NOMO-1 treated with DMSO at 0.1 percent for 48 hours (cell line): ENCODE measurements at regions not wholly inside any gene's neighbourhood (a gene's known extent, or its start where the extent isn't known, plus 50 kb on each side); places are given as distances from the start of the nearest gene placed in this dataset.

Experiments used
- DNase-seq: peaks from one replicate; lab custom pipeline; 2025; ENCODE audit not compliant: unreplicated experiment; lab: John Stamatoyannopoulos, UW

GRCh38 chr12:115072712-115073111 lies 388.7 kb upstream of the TBX3 start:
- DNase-seq, result no peak

- no peak for DNase-seq
Observed at GRCh38 chr12:115070313-115070712, 386.3 kb upstream of the TBX3 start.

DNA sequence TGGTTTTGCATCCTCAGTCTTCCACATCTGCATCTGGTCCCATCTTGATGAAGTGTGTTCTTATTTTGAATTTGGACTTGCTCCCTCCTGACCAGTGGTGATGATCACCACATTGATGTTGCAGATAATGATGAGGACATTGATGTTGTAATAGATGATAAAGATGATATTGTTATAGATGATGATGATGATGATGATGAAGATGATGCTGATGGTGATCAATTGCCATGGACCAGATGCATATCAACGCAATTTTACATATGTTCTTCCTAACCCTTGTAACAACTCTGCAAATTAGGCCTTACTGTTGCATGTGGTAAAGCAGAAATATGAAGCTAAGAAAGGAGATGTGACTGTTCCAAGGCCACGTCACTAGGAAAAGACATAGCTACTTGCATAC lies 380.3 kb upstream of the TBX3 start:
- no peak for DNase-seq

DNA sequence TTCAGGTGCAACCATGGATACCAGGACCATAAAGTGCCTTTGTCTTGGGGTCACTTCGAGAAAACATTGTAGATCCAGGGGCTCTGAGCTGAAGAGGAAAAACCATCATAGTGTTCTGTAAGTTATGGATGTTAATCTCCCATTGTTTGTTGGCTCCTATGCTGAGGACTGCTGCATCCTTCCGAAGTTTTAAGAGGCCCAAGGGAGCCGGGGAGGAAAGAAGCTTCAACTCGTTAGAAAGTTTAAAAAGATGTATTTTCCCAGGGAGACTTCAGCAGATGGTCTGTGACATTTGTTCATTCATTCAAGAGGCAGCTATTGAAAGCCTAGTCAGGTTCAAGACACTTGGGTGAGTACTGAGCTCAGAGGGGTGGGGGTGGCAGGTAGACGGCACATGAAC lies 378.8 kb upstream of the TBX3 start:
- no peak for DNase-seq

- DNase-seq, result no peak
Observed at GRCh38 chr12:115060477-115061168, 376.6 kb upstream of the TBX3 start.

- DNase-seq, result no peak
Observed at GRCh38 chr12:115057445-115057844, 373.5 kb upstream of the TBX3 start.

DNA sequence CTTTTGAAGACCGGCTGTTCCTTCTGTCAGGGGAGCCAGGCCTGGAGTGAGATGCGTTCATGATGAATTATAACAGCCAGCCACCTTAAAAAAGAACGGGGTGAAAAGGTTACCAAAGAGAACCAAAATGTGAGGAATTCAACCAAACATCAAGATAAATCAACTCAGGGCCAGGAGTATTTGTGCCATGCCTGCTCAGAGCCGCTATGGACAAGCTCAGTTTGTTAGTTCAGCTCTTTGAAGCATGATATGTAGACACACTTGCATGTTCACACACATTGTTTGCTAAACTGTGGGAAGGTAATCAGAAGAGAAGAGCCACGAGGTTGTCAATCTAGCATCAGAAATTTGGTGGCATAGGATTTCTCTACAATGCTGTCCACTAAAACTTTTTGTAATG lies 367.4 kb upstream of the TBX3 start:
- no peak for DNase-seq

DNA sequence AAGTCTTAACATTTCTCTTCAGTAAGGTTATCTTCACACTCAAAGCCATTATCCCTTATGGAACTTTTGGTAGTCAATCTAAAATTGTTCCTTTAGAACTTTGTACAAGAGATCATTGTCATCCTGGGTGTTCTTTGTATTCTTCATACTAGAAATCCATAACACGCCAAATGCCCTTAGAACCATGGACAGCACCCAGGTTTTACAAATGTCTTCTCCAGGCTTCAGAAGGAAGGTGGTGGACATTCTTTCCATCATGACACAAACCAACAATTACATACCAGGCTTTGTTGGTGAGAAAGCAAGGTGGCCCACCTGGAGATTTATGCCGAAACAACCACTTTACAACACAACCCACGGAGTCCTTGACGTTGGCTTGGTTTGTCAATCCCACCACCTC lies 365.6 kb upstream of the TBX3 start:
- no peak for DNase-seq

GRCh38 chr12:115046805-115047204 lies 362.8 kb upstream of the TBX3 start:
- no peak for DNase-seq

DNA sequence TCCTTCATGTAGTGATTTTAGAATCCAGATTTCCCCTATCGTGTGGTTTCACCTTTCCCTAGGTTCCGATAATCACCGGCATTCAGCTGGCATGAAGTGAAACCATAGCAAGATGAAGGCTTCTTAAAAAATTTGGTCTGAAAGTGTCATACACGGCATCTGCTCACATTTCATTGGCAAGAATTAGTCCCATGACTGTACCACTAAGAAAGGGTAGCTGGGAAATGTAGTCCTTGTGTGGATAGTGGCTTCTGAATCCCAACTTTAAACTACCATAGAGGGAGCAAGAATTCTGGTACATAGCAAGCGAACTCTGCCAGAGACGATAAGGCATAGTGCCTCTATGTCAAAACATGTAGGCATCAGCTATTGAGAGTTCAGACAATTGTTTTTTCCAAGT lies 360.1 kb upstream of the TBX3 start:
- DNase-seq, result no peak

GRCh38 chr12:115043079-115043478 lies 359.1 kb upstream of the TBX3 start:
- DNase-seq, result no peak

DNA sequence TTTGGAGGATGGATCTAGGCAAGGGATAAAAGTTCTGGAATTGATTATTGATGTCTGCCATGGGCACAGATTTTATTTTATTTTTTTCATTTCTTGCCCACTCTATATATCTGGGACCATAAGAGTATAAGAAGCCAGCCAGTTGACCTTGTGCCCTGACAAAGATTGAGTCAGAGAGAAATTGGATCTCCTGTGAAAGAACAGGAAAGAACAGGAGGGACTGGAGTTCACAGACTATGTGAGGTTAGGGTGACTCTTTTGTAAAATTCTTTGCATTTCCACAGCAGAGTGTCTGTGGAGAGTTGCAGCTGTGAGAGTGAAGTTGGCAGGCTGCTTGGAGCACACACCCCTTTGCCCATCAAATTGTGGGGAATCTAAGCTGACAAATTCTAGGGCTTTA lies 358.4 kb upstream of the TBX3 start:
- DNase-seq, result no peak

- no peak for DNase-seq
Observed at GRCh38 chr12:115037830-115038229, 353.9 kb upstream of the TBX3 start.

DNA sequence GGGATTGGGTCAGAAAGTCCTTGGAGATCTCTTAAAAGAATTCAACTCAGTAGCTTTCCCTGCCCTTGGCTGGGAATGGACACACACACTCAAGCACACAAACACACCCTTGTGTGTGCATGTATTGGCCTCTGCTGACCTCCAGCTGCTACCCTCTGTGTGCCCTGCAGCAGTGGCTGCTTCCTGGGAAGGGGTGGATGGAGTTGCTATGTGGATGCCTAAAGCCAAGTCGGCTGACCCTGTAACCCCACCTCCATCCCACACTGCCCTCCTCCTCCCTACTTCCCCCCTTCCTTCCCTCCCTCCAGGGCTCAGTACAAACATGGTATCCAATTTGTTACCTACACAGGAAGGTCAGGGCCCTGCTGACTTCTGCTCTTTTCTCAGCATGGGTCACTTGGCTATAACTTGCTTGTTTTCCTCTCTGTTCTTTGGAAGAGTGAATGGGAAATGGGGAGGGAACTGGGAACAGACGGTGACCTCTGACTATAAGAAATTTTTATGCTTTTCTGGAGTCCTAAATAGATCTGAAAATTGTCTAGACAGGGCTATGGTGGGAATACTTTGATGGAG lies 351.6 kb upstream of the TBX3 start:
- DNase-seq, result no peak

DNA sequence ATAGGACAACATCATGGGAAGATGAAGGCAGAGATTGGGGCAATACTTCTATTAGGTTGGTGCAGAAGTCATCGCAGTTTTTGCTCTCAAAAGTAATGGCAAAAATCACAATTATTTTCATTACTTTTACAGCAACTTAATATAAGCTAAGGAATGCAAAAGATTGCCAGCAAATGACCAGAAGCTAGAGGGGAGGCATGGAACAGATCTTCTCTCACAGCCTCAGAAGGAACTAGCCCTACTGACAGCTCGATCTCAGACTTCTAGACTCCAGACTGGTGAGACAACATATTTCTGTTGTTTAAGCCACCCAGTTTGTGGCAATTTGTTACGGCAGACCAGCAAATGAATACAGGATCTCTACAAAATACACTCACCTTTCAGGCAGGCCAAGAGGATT lies 348.5 kb upstream of the TBX3 start:
- DNase-seq, result no peak

GRCh38 chr12:115030017-115030416 lies 346.0 kb upstream of the TBX3 start:
- no peak for DNase-seq

- DNase-seq, result no peak
Observed at GRCh38 chr12:115024531-115024930, 340.6 kb upstream of the TBX3 start.

DNA sequence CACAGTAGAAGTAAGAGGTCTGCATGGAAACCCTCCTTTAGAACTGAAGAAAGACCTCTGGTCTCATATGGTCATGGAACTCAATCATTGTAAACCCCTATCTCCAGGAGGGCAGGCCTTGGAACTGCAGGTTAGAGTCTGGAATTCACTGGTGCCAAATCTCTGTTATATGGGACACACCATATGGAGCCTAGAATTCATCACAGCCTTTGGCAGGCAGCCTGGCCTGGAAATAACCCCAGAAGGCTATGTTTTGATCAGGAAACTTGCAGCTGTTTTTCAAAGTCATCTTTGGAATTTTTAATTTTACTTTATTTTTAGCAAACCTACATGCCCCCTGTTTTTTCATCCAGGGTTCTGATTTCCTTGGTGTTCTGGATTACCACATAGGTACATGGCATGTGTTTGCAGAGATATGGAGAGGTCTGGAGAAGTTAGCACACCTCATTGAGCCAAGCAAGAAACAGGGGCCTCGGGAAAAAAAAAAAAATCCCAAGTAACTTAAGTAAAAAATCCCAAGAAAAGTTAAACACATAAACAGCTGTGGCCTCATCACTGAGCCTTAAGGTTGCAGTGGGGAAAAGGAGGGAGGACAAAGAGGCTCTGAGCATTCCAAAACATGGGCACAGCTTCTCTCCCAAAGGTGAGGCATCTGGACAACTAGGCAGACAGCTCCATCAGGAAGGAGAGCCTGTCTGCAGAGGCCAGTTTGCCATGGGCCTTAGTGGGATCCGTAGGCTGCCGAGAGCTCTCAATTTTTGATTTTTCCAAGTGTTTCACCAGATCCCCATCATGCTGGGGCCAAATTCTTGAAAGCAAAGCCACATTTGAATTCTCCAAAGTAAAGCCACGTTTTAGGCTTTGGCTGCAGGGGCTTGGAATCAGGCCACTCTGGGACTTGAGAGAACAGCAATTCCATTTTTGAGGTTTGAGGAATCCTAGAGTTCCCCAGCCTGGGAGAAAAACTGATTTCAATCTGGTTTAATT lies 339.6 kb upstream of the TBX3 start:
- DNase-seq, result no peak

DNA sequence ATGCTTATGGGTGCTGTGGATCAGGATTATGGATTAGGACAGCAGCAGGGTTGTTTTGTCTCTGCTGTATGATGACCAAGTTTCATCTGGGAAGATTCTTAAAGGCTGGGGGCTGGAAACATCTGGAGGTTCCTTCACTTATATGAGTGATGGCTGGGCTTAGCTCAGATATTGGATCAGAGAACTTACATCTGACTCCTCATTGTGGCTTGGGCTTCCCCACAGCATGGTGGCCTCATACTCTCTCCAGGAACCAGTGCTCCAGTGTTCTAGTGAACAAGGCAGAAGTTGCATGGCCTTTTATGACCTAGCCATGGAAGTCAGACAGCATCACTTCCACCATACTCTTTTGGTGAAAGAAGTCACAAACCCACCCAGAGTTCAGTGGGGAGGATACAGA lies 336.1 kb upstream of the TBX3 start:
- DNase-seq, result no peak

GRCh38 chr12:115017346-115017745 lies 333.4 kb upstream of the TBX3 start:
- no peak for DNase-seq

DNA sequence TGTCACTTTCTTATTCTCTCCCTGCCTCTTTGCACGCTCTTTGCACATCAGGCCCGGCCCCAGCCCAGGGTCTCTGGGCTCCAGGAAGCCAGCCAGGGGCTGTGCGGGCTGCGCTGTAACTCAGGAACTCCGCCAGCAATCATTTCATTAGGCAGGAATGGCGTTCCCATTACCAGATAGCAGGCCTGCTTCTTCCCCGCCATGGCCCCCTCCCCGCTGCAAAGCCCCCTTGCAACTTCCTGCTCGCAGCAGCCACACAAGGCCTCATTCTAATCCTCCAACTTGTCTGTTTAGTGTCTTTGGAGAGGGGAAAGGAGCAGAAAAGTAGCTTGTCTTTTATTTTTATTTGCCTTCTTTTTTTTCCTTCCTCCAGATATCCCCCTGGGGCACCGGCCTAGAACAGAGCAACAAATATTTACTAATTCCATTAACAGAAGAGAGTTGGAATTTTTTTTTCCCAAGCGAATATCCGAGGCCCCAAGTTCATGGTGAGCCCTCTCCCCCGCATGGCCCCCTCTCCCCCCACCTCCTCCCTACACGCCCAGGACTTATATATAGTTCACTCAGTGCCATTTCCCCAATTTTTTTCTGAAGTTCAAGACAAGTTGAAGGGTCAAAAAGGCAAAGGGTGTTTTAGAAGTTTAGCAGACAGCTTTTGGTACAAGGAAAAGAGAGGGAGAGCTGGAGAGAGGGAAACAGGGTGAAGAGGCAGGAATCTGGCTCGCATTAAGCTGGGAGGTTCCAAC lies 329.4 kb upstream of the TBX3 start:
- DNase-seq, result no peak
